ENCODE measurements at regions not wholly inside any gene's neighbourhood (a gene's known extent, or its start where the extent isn't known, plus 50 kb on each side); places are given as distances from the start of the nearest gene placed in this dataset.

DNA sequence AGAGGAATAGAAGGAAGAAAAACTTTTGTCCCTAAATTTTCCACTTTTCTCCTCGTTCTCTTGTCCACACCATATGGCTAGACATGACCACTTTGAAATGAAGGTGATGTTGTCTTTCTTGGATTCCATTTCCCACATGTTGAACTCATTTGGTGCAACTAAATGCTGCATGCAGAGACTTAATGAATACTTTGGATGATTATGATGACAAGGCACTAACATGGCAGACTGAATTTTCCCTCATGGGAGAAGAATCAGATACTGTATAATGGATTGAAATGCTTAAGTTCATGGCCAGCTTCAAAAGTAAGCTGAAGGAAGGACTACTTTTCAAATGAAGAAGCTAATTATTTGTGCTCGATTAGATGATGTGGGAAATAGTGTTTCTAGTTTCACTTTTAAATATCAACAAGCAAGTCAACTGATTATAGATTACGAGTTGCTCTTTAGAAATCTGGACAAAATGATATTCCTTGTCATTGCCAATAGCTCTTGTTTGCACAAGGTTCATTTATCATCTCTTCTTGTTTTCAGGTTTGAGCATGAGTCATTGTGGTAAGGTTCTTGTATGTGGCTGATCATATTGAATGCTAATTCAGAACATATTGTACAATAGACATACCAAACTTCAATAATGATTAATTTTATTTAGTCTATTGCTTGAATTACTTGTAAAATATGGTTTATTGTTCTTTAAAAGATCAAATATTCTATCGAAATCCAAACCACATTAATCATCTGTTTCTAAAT is 501.3 kb upstream of the FTMT start:
- TF ChIP-seq EZH2phosphoT487 (IDR thresholded peaks at IDR 0.05; ENCODE audit: borderline replicate concordance, low read length) = no peak
- TF ChIP-seq, protein P1, sequence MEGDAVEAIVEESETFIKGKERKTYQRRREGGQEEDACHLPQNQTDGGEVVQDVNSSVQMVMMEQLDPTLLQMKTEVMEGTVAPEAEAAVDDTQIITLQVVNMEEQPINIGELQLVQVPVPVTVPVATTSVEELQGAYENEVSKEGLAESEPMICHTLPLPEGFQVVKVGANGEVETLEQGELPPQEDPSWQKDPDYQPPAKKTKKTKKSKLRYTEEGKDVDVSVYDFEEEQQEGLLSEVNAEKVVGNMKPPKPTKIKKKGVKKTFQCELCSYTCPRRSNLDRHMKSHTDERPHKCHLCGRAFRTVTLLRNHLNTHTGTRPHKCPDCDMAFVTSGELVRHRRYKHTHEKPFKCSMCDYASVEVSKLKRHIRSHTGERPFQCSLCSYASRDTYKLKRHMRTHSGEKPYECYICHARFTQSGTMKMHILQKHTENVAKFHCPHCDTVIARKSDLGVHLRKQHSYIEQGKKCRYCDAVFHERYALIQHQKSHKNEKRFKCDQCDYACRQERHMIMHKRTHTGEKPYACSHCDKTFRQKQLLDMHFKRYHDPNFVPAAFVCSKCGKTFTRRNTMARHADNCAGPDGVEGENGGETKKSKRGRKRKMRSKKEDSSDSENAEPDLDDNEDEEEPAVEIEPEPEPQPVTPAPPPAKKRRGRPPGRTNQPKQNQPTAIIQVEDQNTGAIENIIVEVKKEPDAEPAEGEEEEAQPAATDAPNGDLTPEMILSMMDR (IDR thresholded peaks at IDR 0.05; ENCODE audit: low read depth, low read length, poor library complexity, severe bottlenecking) = no peak
